ENCODE measurements at regions not wholly inside any gene's neighbourhood (a gene's known extent, or its start where the extent isn't known, plus 50 kb on each side); places are given as distances from the start of the nearest gene placed in this dataset.

- no peak overlapping the region for H3K4me3 Mint-ChIP-seq
- no peak overlapping the region for H3K27ac Mint-ChIP-seq
- peaks cover 34% of the 10 kb centered on the region for H3K4me1 Mint-ChIP-seq
- TF ChIP-seq HMGXB4 (CRISPR knock-in tag; IDR thresholded peaks at IDR 0.05) = no peak
- no peak for TF ChIP-seq ZNF281 (CRISPR knock-in tag; IDR thresholded peaks at IDR 0.05)
- no peak for TF ChIP-seq CBFB (CRISPR knock-in tag; IDR thresholded peaks at IDR 0.05; ENCODE audit: low read depth)
- TF ChIP-seq NR2C2 (CRISPR knock-in tag; IDR thresholded peaks at IDR 0.05) = no peak
- TF ChIP-seq E2F5 (CRISPR knock-in tag; IDR thresholded peaks at IDR 0.05) = no peak
- TF ChIP-seq ATF3 (CRISPR knock-in tag; conservative IDR thresholded peaks at IDR 0.05) = no peak
- no peak for TF ChIP-seq SMAD4 (CRISPR knock-in tag; IDR thresholded peaks at IDR 0.05)
- TF ChIP-seq FOXJ3 (CRISPR knock-in tag; IDR thresholded peaks at IDR 0.05; ENCODE audit: borderline replicate concordance) = no peak
- no peak for TF ChIP-seq ATF1 (CRISPR knock-in tag; IDR thresholded peaks at IDR 0.05)
- no peak for TF ChIP-seq ZMAT4 (CRISPR knock-in tag; IDR thresholded peaks at IDR 0.05)
- TF ChIP-seq NFATC4 (CRISPR knock-in tag; IDR thresholded peaks at IDR 0.05) = no peak
- TF ChIP-seq AFF4 (CRISPR knock-in tag; IDR thresholded peaks at IDR 0.05; ENCODE audit: borderline replicate concordance) = no peak
- TF ChIP-seq EMX1 (CRISPR knock-in tag; IDR thresholded peaks at IDR 0.05) = no peak
- TF ChIP-seq ZBTB43 (CRISPR knock-in tag; IDR thresholded peaks at IDR 0.05) = no peak
- peaks cover 29% of the 10 kb centered on the region for H3K9me3 Mint-ChIP-seq
- DNase-seq (ENCODE audit: low spot score) = no peak
- CTCF ChIA-PET = no interaction called here
- H3K27me3 Mint-ChIP-seq (ENCODE audit: low read depth) = no peaks in the 10 kb centered on the region
- POLR2A ChIA-PET = no interaction called here
- H3K36me3 Mint-ChIP-seq = peaks cover 4% of the 10 kb centered on the region; the same call in 1 of the 2 replicates
- ATAC-seq = no peak
Observed at GRCh38 chr10:120400601-120401000, 56.4 kb upstream of the PLPP4 start.
